HAP-1 (cell line): ENCODE measurements at regions not wholly inside any gene's neighbourhood (a gene's known extent, or its start where the extent isn't known, plus 50 kb on each side); places are given as distances from the start of the nearest gene placed in this dataset.
"Not testable (repeated sequence)": the region's sequence is repeated elsewhere in the genome, so short reads cannot be mapped to it uniquely, and the experiment has no call there.

ENCODE experiments used
- DNase-seq, 2 experiments: peaks; one replicate each; pipeline ENCODE4 v3.0.0-alpha.2; 2016 to 2020; ENCODE audit warnings: low spot score in 2 of 2
- H3K27me3 ChIP-seq: fragments of 250-450 bp; sonication (Bioruptor Pico); 2 replicates; pipeline ENCODE4 v1.5.1; 2020; ENCODE audit warnings: low read depth, mild to moderate bottlenecking, moderate library complexity
- H3K36me3 ChIP-seq: fragments of 250-450 bp; sonication (Bioruptor Pico); replicated peaks from 2 replicates; pipeline ENCODE4 v1.5.1; 2020; ENCODE audit warnings: mild to moderate bottlenecking
- H3K4me1 ChIP-seq: fragments of 250-450 bp; sonication (Bioruptor Pico); 2 replicates; pipeline ENCODE4 v1.5.1; 2020; ENCODE audit warnings: mild to moderate bottlenecking
- H3K4me3 ChIP-seq: fragments of 250-450 bp; sonication (Bioruptor Pico); 2 replicates; pipeline ENCODE4 v1.5.1; 2020; ENCODE audit warnings: mild to moderate bottlenecking, moderate library complexity
- H3K9me3 ChIP-seq: fragments of 250-450 bp; sonication (Bioruptor Pico); 2 replicates; pipeline ENCODE4 v1.5.1; 2020; ENCODE audit warnings: mild to moderate bottlenecking, moderate library complexity
- in situ Hi-C: fragments of 300-500 bp; cut with MboI; formaldehyde crosslinking; loops from 3 replicates; pipeline ENCODE4 v1.14.3; 2020; ENCODE audit warnings: low sequenced_read_pairs, inconsistent platforms, mixed read lengths

DNA sequence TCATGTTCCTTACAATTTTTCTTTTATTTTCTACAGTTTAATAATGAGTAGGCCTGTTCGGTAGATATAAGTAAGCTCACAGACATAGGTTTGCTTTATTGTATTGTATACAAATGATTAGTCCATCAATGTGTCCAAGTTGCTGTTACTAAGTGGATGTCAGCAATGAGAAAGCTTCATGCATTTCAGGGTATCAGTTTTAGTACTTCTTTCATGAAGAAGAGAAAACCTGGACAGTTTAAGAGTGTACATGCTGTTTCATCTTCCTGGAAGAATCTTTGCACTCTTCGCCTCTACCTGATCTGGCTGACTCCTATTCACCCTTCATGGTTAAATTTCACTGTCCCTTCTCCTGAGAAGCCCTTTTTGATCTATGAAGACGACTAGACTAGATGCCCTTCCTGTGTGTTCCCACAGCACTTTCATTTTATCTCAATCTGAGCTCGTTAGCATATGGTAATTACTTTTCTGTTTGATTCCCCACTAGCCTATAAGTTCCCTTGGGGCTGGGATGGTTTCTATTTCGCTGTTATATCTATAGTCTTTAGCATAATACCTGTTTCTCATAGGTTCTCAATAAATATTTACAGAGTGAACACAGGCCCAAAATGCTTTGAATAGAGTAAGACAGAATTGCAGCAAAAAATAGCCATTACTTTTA, 70.7 kb downstream of the CETN3 start:
- no peak for DNase-seq
- in situ Hi-C loops = no loop called here
- Histone ChIP-seq H3K4me3 (no peak overlapping the region), H3K36me3 (no peaks in the 10 kb centered on the region), H3K4me1 (peaks cover 9% of the 10 kb centered on the region), H3K27me3 (no peaks in the 10 kb centered on the region), H3K9me3 (no peaks in the 10 kb centered on the region)

GRCh38 chr5:90337449-90338052, 72.0 kb downstream of the CETN3 start:
- Histone ChIP-seq H3K4me3 (no peak overlapping the region), H3K4me1 (peaks cover 4% of the 10 kb centered on the region), H3K9me3 (no peaks in the 10 kb centered on the region), H3K27me3 (no peaks in the 10 kb centered on the region), H3K36me3 (no peaks in the 10 kb centered on the region)
- no peak for DNase-seq
- in situ Hi-C loops = no loop called here

DNA sequence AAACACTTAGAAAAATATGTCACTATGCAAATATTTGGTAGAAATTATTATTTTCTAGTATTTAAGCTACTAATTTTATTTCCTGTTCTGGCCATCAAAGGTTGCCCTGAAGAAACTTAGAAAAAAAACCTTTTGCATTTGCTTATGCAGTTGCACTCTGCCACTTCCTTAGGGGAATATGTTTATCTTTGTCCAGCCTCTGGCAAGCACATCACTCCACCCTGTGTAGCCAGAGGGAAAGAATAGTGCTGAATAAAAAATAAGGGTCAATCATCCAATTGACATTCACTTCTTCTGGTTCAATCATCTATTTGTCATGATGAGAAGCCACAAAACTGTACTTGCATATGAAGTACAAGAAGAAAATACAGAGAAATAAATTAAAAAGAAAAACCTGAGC, 72.8 kb downstream of the CETN3 start:
- H3K9me3 ChIP-seq = no peaks in the 10 kb centered on the region
- H3K4me1 ChIP-seq = no peaks in the 10 kb centered on the region; the same call in 1 of the 2 replicates
- in situ Hi-C loops = no loop called here
- DNase-seq = no peak
- H3K4me3 ChIP-seq = no peak overlapping the region
- H3K27me3 ChIP-seq = no peaks in the 10 kb centered on the region
- no peaks in the 10 kb centered on the region for H3K36me3 ChIP-seq

DNA sequence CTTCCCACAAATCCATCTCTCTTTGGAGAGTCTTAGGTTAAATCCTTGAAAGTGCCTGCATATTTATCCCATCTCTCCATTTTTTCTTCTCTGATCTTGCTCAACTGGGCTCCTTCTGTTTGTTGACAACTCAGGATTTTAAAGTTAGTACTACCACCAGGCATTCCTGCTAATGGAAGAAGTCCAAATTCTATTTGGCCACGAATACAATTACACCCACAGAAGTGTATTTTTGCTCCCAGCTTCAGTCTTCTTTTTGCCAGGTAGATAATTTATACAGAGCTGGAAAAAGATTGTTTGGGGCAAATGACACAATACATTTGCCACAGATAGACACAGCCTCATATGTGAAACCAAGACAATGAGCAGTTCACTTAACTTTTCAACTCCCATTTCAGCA, 74.8 kb downstream of the CETN3 start:
- no peak for DNase-seq
- Histone ChIP-seq H3K36me3 (no peaks in the 10 kb centered on the region), H3K4me1 (no peaks in the 10 kb centered on the region; the same call in 1 of the 2 replicates), H3K27me3 (no peaks in the 10 kb centered on the region), H3K4me3 (no peak overlapping the region), H3K9me3 (no peaks in the 10 kb centered on the region)
- in situ Hi-C loops = no loop called here

DNA sequence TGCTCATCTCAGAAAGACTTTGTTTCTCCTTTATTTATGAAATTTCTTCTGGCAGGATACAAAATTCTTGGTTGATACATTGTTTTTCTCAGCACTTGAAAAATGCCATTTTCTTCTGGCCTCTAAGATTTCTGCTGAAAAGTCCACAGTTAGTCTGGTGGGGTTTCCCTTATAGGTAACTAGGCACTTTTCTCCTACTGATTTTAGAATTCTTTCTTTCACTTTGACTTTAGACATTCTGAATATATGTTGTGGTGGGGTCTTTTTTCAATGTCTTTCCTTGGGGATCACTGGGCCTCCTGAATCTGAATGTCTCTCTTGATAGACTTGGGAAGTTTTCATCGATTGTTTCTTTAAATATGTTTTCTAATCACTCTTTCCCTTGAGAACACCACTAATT, 79.6 kb downstream of the CETN3 start:
- Histone ChIP-seq H3K4me3 (no peak overlapping the region), H3K27me3 (no peaks in the 10 kb centered on the region), H3K9me3 (no peaks in the 10 kb centered on the region), H3K36me3 (no peaks in the 10 kb centered on the region), H3K4me1 (no peaks in the 10 kb centered on the region; the same call in 1 of the 2 replicates)
- DNase-seq = no peak
- in situ Hi-C loops = no loop called here

DNA sequence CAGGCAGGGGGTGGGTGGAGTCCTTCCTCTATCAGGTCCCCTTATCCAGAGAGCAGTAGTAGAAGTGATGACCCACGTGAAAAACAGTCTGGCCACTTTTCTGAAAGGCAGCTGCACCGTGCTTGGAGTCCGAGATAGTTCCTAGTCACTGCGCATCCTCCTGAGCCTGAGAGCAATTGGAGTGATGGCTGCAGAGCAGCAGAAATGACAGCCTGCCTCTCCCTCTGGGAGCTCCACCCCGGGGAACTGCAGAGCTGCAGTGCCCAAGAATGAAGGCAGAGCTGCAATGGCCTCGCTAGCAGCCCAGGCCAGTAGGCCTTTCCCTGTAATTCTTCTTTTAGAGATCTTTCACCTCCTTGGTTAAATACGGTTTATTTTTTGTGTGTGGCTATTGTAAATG, 82.6 kb downstream of the CETN3 start:
- DNase-seq = no peak
- Histone ChIP-seq H3K27me3 (no peaks in the 10 kb centered on the region), H3K9me3 (no peaks in the 10 kb centered on the region), H3K4me1 (no peaks in the 10 kb centered on the region), H3K4me3 (no peak overlapping the region), H3K36me3 (no peaks in the 10 kb centered on the region)
- in situ Hi-C loops = no loop called here

GRCh38 chr5:90325093-90325492, 84.5 kb downstream of the CETN3 start:
- no peaks in the 10 kb centered on the region for H3K4me1 ChIP-seq
- no peak for DNase-seq
- H3K27me3 ChIP-seq = no peaks in the 10 kb centered on the region
- H3K36me3 ChIP-seq = no peaks in the 10 kb centered on the region
- no peak overlapping the region for H3K4me3 ChIP-seq
- H3K9me3 ChIP-seq = no peaks in the 10 kb centered on the region
- in situ Hi-C loops = no loop called here

GRCh38 chr5:90320348-90320747, 89.2 kb downstream of the CETN3 start:
- H3K4me3 ChIP-seq, H3K36me3 ChIP-seq, in situ Hi-C loops, DNase-seq, H3K4me1 ChIP-seq, H3K9me3 ChIP-seq, H3K27me3 ChIP-seq: not testable (repeated sequence)

- in situ Hi-C loops = no loop called here
- H3K4me3 ChIP-seq = no peak overlapping the region
- H3K4me1 ChIP-seq = peaks cover 5% of the 10 kb centered on the region
- H3K9me3 ChIP-seq = no peaks in the 10 kb centered on the region
- DNase-seq = no peak
- H3K36me3 ChIP-seq = no peaks in the 10 kb centered on the region
- no peaks in the 10 kb centered on the region for H3K27me3 ChIP-seq
Observed at GRCh38 chr5:90312027-90312426, 97.5 kb downstream of the CETN3 start.

DNA sequence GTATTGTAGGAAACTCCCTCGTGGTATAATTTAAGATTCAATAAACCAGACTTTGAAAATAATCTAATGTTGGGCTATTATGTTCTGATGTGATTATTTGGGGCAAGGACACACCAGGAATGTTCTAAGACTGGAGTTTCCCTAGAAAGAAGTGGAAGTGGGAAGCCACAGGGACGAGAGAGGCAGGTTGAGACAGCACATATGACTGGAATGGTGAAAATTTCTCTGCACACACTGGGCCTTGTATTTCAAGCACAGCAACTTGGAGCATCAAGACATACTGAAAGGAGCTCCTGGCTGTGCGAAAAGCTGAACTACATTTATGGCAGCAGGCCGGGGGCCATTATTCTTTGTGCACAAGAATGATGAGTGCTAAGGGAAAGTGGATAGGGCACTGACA, 98.2 kb downstream of the CETN3 start:
- H3K9me3 ChIP-seq = no peaks in the 10 kb centered on the region
- no peak for DNase-seq
- H3K27me3 ChIP-seq = no peaks in the 10 kb centered on the region
- H3K4me3 ChIP-seq = no peak overlapping the region
- H3K4me1 ChIP-seq = peaks cover 11% of the 10 kb centered on the region
- in situ Hi-C loops = no loop called here
- H3K36me3 ChIP-seq = no peaks in the 10 kb centered on the region

DNA sequence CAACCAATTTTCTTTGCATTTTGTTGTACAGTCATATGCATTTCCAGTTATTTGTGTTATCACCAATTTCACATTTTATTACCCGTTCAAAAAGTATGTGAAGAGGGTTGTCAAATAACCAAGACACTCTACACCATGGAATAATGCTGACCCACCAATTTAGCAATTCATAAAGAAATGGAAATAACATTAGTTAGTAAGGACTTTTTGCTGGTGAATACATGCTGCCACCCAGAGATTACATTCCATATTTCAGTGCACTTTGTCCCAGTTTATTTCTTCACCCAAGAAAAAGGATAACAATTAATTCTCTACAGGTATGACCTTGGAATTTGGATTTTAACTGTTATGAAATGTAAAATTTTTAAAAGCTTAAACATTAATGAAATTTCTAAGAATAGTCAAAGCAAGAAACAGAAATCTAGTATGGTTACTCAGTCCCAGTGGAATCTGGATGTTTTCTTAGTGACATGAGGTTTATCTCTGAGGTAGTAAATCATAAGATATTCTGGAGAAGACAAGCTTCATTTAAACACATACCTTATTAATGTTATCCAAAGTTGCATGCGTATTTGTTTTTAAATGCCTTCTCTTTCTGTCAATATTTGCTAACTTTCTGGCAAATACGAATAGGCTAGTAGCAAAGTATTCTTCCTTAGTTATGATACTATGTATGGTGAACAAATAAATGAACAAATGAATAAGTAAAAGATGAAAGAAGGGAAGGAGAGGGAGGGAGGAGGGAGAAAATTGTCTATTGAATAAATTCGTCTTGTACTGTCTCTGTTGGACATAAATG, 100.6 kb downstream of the CETN3 start:
- H3K36me3 ChIP-seq = no peaks in the 10 kb centered on the region
- H3K27me3 ChIP-seq = no peaks in the 10 kb centered on the region
- no peaks in the 10 kb centered on the region for H3K9me3 ChIP-seq
- DNase-seq = no peak
- no peak overlapping the region for H3K4me3 ChIP-seq
- H3K4me1 ChIP-seq = peaks cover 34% of the 10 kb centered on the region
- in situ Hi-C loops = no loop called here

- no peaks in the 10 kb centered on the region for H3K36me3 ChIP-seq
- no peak overlapping the region for H3K4me3 ChIP-seq
- in situ Hi-C loops = no loop called here
- no peaks in the 10 kb centered on the region for H3K9me3 ChIP-seq
- H3K27me3 ChIP-seq = no peaks in the 10 kb centered on the region
- no peak for DNase-seq
- H3K4me1 ChIP-seq = peaks cover 34% of the 10 kb centered on the region
Observed at GRCh38 chr5:90307782-90308181, 101.8 kb downstream of the CETN3 start.

DNA sequence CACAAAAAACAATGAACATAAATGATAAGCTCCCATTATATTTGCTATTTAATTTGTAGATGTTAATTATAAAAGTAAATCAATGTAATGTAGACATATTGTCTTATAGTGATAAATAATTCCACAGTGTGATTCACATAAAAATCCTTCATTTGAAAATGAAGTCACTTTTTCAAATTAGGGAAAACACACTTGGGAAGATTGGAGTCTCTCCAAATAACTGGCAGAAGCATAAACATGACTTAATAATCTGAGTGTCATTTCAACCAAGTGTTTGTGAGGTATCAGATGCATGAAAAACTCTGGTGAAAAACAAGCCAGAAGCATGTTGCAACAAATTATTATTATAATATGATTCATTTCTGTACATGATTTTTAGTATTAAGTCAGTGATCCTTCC, 102.2 kb downstream of the CETN3 start:
- H3K27me3 ChIP-seq = no peaks in the 10 kb centered on the region
- in situ Hi-C loops = no loop called here

GRCh38 chr5:90306613-90307012, 102.9 kb downstream of the CETN3 start:
- in situ Hi-C loops = no loop called here
- H3K27me3 ChIP-seq = no peaks in the 10 kb centered on the region
- no peaks in the 10 kb centered on the region for H3K9me3 ChIP-seq

More for the DNA sequence above, 102.2 kb downstream of the CETN3 start:
- H3K9me3 ChIP-seq = no peaks in the 10 kb centered on the region
- H3K4me1 ChIP-seq = peaks cover 34% of the 10 kb centered on the region
- H3K36me3 ChIP-seq = no peaks in the 10 kb centered on the region
- no peak for DNase-seq
- no peak overlapping the region for H3K4me3 ChIP-seq

More at GRCh38 chr5:90306613-90307012, 102.9 kb downstream of the CETN3 start:
- Histone ChIP-seq H3K4me3 (no peak overlapping the region), H3K36me3 (no peaks in the 10 kb centered on the region), H3K4me1 (peaks cover 34% of the 10 kb centered on the region)
- DNase-seq = no peak
